ENCODE measurements at regions not wholly inside any gene's neighbourhood (a gene's known extent, or its start where the extent isn't known, plus 50 kb on each side); places are given as distances from the start of the nearest gene placed in this dataset.

DNA sequence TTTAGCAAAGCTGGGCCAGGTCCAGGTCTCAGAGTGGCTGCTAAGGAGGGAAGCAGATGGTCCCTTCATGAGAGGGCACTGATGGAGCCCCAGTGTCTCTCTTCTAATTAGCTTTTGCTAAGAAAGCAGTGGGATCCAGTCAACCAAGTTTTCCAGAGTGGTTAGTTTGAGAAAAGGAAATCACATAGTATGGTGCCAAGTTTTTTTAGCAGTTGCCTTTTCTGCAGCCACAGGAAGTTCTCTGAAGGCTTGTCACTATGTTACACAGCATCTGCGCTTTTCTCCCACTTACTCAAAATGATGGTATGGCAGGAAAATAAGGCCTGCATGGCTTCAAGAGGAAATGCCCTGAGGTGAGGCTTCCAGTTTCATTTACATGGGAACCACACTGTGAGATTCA, 331.5 kb upstream of the ZNF462 start:
- DNase-seq: no peak
- H3K9me3 Mint-ChIP-seq: no peaks in the 10 kb centered on the region
- POLR2A ChIA-PET: no interaction called here
- H3K4me1 Mint-ChIP-seq: no peaks in the 10 kb centered on the region
- H3K36me3 Mint-ChIP-seq (ENCODE audit: low read depth): no peaks in the 10 kb centered on the region
- H3K27ac Mint-ChIP-seq: no peak overlapping the region
- CTCF ChIA-PET: no interaction called here
- no peaks in the 10 kb centered on the region for H3K27me3 Mint-ChIP-seq
- no peak overlapping the region for H3K4me3 Mint-ChIP-seq

DNA sequence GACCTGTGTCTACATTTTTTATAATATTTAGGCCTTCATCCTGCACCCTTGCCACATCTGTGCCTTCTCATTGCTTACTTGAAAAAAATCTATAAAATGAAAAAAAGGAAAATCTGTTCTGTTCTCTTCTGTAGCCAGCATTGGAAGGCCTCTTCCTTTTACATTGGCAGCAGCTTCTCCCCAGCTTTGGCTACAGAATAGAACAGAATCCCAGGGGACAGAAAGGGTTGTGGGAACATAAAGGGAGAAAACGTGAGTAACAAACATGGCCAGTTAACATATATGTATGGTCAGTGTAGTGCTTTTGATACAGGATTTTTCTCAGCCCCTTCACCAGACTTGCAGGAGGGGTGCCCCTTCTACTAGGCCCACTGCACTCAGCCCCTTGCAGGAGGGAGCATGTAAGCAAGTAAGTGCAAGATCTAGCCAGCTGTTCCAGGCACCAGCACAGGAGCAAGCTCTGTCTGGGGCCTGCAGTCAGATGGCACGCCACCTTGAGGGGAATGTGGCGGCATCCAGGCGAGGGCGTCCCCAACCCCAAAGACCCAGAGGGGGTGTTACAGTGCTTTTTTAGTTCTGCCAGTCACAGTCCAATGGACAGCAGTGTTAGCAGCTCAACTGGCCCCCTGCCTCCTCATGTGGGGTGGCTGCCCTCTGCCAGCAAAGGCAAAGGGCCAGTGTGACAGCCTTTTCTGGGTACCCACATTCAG, 330.5 kb upstream of the ZNF462 start:
- H3K9me3 Mint-ChIP-seq: no peaks in the 10 kb centered on the region
- no peak overlapping the region for H3K27ac Mint-ChIP-seq
- no peaks in the 10 kb centered on the region for H3K27me3 Mint-ChIP-seq
- ChIA-PET CTCF (no interaction called here), POLR2A (no interaction called here)
- H3K4me3 Mint-ChIP-seq: no peak overlapping the region
- no peak for DNase-seq
- H3K36me3 Mint-ChIP-seq (ENCODE audit: low read depth): no peaks in the 10 kb centered on the region
- no peaks in the 10 kb centered on the region for H3K4me1 Mint-ChIP-seq

DNA sequence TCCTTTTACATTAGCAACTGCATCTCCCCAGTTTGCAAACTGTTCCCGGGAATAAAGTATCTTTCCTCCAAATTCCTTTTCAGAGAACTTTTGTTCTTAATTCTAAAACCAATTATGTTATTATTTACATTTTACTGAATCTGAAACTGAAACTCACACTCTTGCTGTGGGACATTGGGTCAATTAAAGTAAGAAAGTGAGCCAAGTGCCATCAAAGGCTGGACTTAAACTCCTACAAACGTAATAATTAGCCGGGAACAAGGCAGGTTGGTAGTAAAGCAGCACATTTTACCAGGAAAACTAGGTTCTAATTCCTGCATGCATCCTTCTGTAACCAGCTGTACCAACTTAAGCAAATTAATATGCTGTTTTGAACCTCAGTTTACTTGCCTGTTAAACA, 328.2 kb upstream of the ZNF462 start:
- H3K9me3 Mint-ChIP-seq: no peaks in the 10 kb centered on the region
- H3K4me3 Mint-ChIP-seq: no peak overlapping the region

DNA sequence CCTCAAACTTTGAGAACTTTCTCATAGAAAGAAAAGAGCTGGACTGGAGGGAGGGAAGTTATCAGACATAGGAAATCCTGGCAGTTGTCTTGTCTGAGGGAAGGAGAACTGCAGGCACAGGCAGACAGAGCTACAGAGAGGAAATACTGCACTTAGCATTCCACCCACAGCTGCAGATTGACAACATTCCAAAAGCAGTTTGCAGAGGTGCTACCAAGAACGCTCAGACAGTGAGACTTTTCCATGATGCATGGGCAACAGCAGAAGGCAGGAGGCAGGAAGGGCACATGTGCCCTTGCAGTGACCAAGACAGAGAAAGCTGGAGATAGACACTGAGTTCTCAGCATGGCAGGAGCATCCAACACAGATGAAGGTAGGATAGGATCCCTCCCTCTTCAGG, 327.5 kb upstream of the ZNF462 start:
- no peak for DNase-seq
- Mint-ChIP-seq H3K4me1 (no peaks in the 10 kb centered on the region), H3K9me3 (no peaks in the 10 kb centered on the region), H3K27ac (no peak overlapping the region), H3K36me3 (ENCODE audit: low read depth) (no peaks in the 10 kb centered on the region), H3K27me3 (no peaks in the 10 kb centered on the region), H3K4me3 (no peak overlapping the region)
- ChIA-PET CTCF (no interaction called here), POLR2A (no interaction called here)

More for the DNA sequence above, 328.2 kb upstream of the ZNF462 start:
- CTCF ChIA-PET: no interaction called here
- H3K27ac Mint-ChIP-seq: no peak overlapping the region
- POLR2A ChIA-PET: no interaction called here
- no peaks in the 10 kb centered on the region for H3K27me3 Mint-ChIP-seq
- H3K36me3 Mint-ChIP-seq (ENCODE audit: low read depth): no peaks in the 10 kb centered on the region
- no peak for DNase-seq
- no peaks in the 10 kb centered on the region for H3K4me1 Mint-ChIP-seq

DNA sequence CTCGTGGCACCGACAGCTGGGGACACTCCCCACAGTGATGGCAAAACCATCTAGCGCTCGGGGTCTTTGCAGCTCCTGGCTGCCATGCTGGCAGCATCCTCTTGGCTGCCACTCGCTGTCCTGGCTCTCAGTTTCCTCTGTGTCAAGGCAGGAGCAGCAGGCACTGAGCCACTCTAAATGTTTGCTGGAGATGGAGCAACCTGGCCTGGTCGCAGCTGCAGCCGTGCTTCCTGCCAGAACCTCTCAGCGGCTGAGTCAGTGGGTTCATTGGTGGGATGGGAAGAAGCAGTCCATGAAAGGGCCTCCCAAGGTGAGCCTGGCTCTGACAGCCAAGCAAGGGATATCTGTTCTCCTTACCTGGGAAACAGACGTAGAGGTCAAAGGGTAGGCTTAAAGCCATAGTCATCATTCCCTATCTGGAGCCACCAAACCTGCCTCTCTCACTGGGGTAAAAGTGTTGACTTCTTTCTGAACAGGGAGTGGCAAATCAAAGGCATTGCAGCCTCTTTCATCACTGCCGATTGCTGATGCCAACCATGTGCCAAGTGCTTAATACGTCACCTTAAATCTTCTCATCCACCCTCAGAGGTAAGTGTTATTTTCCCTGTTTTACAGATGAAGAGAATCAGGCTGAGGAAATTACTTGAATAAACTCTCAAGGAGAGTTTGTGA, 304.8 kb upstream of the ZNF462 start:
- no peak overlapping the region for H3K27ac Mint-ChIP-seq
- H3K36me3 Mint-ChIP-seq (ENCODE audit: low read depth): no peaks in the 10 kb centered on the region
- peaks cover 8% of the 10 kb centered on the region for H3K9me3 Mint-ChIP-seq
- H3K4me1 Mint-ChIP-seq: no peaks in the 10 kb centered on the region
- no peaks in the 10 kb centered on the region for H3K27me3 Mint-ChIP-seq
- CTCF ChIA-PET: no interaction called here
- no peak for DNase-seq
- H3K4me3 Mint-ChIP-seq: no peak overlapping the region
- POLR2A ChIA-PET: no interaction called here

DNA sequence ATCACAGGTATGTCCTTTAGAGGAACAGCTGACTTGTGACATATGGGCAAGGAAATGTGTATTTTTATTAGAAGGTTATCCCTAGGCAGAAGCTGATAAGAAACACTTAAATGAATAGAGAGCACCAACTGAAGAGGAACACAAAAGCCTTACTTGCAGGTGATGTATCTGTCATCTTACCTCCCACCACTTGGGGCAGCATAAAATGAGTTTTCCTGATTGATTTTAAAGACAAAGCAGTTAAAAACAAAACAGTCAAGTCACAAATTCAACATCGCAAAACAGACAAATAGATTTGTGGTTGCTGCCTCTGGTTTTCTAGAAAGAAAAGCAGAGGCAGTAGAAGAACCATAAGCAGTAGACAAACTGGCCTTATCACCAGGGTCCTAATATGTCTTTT, 302.4 kb upstream of the ZNF462 start:
- POLR2A ChIA-PET: no interaction called here
- H3K4me3 Mint-ChIP-seq: no peak overlapping the region
- CTCF ChIA-PET: no interaction called here
- no peak overlapping the region for H3K27ac Mint-ChIP-seq
- H3K9me3 Mint-ChIP-seq: peaks cover 3% of the 10 kb centered on the region
- no peaks in the 10 kb centered on the region for H3K4me1 Mint-ChIP-seq
- DNase-seq: no peak
- H3K27me3 Mint-ChIP-seq: no peaks in the 10 kb centered on the region
- no peaks in the 10 kb centered on the region for H3K36me3 Mint-ChIP-seq (ENCODE audit: low read depth)

DNA sequence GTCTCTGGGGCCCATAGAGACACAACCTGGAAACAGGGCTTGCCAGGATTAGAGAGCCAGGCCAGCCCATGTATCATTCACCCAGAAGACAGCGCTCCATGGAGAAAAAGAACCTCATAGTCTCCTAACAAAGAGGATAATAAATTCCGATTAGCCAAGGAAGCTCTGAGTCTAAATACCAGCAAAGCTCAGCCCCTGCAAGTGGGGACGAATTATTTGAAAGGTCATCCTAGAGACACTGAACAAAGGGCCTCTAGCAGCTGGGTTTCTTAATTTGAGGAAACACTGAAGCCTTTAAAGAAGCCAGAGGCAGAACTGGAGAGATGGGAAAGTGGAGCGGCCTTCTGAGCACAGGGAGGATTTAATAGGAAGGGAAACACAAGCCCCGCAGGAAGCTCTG, 287.1 kb upstream of the ZNF462 start:
- Mint-ChIP-seq H3K27me3 (no peaks in the 10 kb centered on the region), H3K4me1 (no peaks in the 10 kb centered on the region), H3K4me3 (no peak overlapping the region), H3K9me3 (peaks cover 12% of the 10 kb centered on the region), H3K36me3 (ENCODE audit: low read depth) (no peaks in the 10 kb centered on the region), H3K27ac (no peak overlapping the region)
- no peak for DNase-seq
- CTCF ChIA-PET: no interaction called here
- POLR2A ChIA-PET: no interaction called here

DNA sequence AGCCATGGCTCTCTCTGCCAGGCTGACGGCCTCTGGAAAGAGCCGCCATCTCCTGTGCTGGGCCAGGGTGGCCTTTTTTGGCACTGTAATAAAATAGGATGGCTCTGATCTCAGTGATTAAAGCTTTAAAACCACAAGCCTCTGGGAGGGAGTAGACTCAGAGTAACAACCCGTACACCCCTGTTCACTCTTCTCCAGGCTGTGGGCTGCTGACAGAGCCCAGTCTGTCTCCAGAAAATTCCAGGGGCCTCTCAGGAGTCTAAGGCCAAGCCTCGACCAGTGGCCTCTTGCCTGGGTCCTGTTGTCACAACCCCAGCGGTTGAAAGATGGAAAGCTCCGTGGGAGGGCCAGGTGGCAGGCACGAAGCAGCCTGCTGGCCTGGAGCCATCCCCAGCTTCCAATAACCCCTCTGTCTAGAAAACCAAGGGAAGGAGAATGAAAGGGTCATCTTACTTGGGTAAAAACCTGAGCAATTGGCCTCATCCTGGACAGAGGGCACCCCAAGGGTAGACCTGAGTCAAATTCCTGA, 286.7 kb upstream of the ZNF462 start:
- no peak for DNase-seq
- ChIA-PET POLR2A (no interaction called here), CTCF (no interaction called here)
- Mint-ChIP-seq H3K27ac (no peak overlapping the region), H3K9me3 (peaks cover 12% of the 10 kb centered on the region), H3K36me3 (ENCODE audit: low read depth) (no peaks in the 10 kb centered on the region), H3K27me3 (no peaks in the 10 kb centered on the region), H3K4me1 (no peaks in the 10 kb centered on the region), H3K4me3 (no peak overlapping the region)

DNA sequence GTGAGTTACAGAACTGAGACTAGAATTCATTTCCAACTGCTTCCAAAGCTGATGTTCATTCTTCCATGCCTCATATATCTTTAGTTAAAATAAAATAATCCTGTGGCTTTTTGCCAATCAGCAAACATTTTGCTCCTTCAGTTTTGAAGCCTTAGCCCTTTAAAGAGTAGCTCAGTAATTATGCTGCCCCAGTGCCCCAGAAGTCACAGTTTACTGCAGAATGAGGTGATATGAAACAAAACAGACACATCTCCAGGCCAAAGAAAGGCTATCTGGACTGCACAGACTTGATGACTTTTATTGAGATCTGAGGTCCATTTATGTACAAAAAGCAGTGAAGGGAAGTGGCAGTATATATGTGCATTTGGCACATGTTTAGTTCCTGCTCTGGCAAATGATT, 285.8 kb upstream of the ZNF462 start:
- Mint-ChIP-seq H3K9me3 (peaks cover 12% of the 10 kb centered on the region), H3K4me3 (no peak overlapping the region), H3K36me3 (ENCODE audit: low read depth) (no peaks in the 10 kb centered on the region), H3K27ac (no peak overlapping the region), H3K27me3 (no peaks in the 10 kb centered on the region), H3K4me1 (no peaks in the 10 kb centered on the region)
- CTCF ChIA-PET: no interaction called here
- POLR2A ChIA-PET: no interaction called here
- no peak for DNase-seq

DNA sequence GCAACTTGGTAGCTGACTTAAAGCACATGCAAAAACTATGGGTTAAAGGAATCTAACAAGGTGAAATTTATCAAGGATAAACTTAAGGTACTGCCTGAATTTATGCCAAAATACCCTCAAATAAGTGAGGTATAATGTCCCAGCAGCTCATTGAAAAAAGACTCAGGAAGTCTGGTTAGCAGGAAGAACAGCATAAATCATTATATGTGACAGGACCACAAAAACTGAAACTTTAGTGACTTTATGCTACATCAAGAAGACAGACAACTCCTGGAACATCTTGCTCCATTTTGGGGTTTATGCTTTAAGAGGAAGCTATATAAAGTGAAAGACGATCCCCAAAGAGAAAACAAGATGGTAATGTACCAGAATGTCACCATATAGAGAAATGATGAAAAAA, 282.4 kb upstream of the ZNF462 start:
- DNase-seq: no peak
- Mint-ChIP-seq H3K4me1 (no peaks in the 10 kb centered on the region), H3K9me3 (peaks cover 12% of the 10 kb centered on the region), H3K36me3 (ENCODE audit: low read depth) (no peaks in the 10 kb centered on the region), H3K27ac (no peak overlapping the region), H3K4me3 (no peak overlapping the region), H3K27me3 (no peaks in the 10 kb centered on the region)
- ChIA-PET CTCF (interaction anchor here (0.6 kb wide), 1 partner anchor 416 kb away, joined by 4 read pairs; no protein-coding TSS in a partner anchor), POLR2A (no interaction called here)

DNA sequence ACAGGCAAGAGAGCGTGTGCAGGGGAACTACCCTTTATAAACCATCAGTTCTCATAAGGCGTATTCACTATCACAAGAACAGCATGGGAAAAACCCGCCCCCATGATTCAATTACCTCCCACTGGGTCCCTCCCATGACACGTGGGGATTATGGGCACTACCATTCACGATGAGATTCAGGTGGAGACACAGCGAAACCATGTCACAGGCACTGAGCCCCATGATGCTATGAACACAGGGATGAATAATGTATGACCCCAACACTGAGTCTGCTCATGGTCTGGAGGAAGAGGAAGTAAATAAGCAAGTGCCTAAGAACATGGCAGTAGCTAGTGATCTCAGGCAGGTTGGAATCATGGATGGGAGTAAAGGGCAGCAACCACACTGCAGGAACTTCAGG, 281.0 kb upstream of the ZNF462 start:
- Mint-ChIP-seq H3K9me3 (peaks cover 12% of the 10 kb centered on the region), H3K27ac (no peak overlapping the region), H3K36me3 (ENCODE audit: low read depth) (no peaks in the 10 kb centered on the region), H3K27me3 (no peaks in the 10 kb centered on the region), H3K4me1 (no peaks in the 10 kb centered on the region), H3K4me3 (no peak overlapping the region)
- no peak for DNase-seq
- CTCF ChIA-PET: no interaction called here
- POLR2A ChIA-PET: no interaction called here

DNA sequence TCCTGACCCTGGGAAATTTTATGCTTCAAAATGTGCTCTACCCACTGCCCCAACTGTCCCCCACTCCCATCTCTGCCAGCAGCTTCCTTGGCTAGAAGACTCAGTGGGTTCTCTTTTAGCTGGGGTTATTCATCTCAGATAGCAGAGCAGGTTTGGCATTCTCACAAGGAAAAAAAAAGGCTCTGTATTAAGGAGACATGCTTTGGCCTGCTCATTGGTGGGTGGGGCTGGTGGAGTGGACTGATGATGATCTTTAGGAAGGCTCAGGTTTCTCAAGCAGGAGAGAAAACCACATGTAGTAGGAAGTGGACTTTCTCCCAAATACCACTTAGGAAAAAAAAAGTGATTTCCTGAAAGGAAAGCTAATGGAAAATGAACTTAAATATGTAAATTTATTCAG, 279.2 kb upstream of the ZNF462 start:
- Mint-ChIP-seq H3K4me3 (no peak overlapping the region), H3K9me3 (peaks cover 5% of the 10 kb centered on the region), H3K4me1 (no peaks in the 10 kb centered on the region), H3K36me3 (ENCODE audit: low read depth) (no peaks in the 10 kb centered on the region), H3K27me3 (no peaks in the 10 kb centered on the region), H3K27ac (no peak overlapping the region)
- ChIA-PET CTCF (no interaction called here), POLR2A (no interaction called here)
- no peak for DNase-seq

DNA sequence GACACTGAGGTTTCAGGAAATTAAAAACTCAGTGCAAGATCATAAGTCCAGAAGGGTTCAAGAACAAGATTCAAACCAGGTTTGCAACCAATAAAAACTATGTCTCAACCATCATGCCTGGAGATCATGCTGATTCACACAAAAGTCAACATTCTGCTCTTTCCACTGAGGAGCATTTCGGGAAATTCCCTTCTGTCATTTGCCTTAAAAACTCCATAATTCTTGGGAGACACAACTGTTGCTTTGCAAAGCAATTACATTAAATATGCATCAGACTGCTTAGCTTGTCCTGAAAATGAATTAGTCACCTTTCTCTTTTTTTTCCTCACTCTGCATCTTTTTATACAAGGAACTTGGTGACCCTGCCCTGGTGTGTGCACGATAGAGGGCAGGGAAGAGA, 275.9 kb upstream of the ZNF462 start:
- no peak overlapping the region for H3K27ac Mint-ChIP-seq
- H3K4me3 Mint-ChIP-seq: no peak overlapping the region
- no peaks in the 10 kb centered on the region for H3K4me1 Mint-ChIP-seq
- H3K9me3 Mint-ChIP-seq: no peaks in the 10 kb centered on the region
- no peaks in the 10 kb centered on the region for H3K36me3 Mint-ChIP-seq (ENCODE audit: low read depth)
- ChIA-PET POLR2A (no interaction called here), CTCF (no interaction called here)
- no peak for DNase-seq
- H3K27me3 Mint-ChIP-seq: no peaks in the 10 kb centered on the region

DNA sequence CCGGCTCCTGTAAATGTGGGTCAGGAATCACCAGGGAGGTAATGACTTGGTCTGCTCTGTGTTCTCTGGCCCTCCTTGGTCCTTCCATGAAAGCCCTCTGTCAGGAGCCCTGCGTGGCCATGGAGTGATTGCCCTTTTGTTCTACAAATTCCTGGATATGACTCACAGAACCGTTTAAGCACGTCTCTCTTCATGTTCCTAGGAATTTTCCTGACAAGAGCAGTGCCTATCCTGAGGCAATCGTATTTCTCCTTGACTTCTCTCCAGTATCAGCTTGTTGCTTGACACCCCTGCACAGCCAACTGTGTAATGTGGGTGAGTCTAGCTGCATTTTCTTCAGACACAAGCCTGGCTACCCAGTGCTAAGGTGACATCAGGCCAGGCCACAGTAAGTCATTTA, 274.3 kb upstream of the ZNF462 start:
- no peaks in the 10 kb centered on the region for H3K4me1 Mint-ChIP-seq
- no peaks in the 10 kb centered on the region for H3K36me3 Mint-ChIP-seq (ENCODE audit: low read depth)
- CTCF ChIA-PET: no interaction called here

More for the DNA sequence above, 274.3 kb upstream of the ZNF462 start:
- H3K4me3 Mint-ChIP-seq: no peak overlapping the region
- H3K27me3 Mint-ChIP-seq: no peaks in the 10 kb centered on the region
- DNase-seq: no peak
- POLR2A ChIA-PET: no interaction called here
- no peak overlapping the region for H3K27ac Mint-ChIP-seq
- H3K9me3 Mint-ChIP-seq: no peaks in the 10 kb centered on the region

Measured in activated CD4-positive, alpha-beta T cell treated with anti-CD3 and anti-CD28 coated beads, Interleukin-2, amount 10 ng/mL, durations not matched to agents 7 days and 5 days (primary cell).